SU-DHL-6 (cell line): ENCODE measurements at regions not wholly inside any gene's neighbourhood (a gene's known extent, or its start where the extent isn't known, plus 50 kb on each side); places are given as distances from the start of the nearest gene placed in this dataset.

Source experiments
- EZH2phosphoT487 ChIP-seq: fragments of 200-600 bp; sonication (generic), shearing (Covaris generic); conservative IDR thresholded peaks from 2 replicates; pipeline ENCODE4 v1.6.1; 2018; ENCODE audit warnings: mild to moderate bottlenecking, antibody characterized with exemption, low read length, moderate library complexity, mixed read lengths
- TF ChIP-seq, protein P1 (sequence below): fragments of 200-600 bp; sonication (generic); IDR thresholded peaks from one replicate; pipeline ENCODE4 v1.5.1; 2017; ENCODE audit warnings: antibody characterized with exemption, mild to moderate bottlenecking, low read length, moderate library complexity; ENCODE audit not compliant: insufficient read depth, poor library complexity, severe bottlenecking

GRCh38 chr5:96322217-96322616, 110.8 kb downstream of the PCSK1 start:
- TF ChIP-seq, protein P1, sequence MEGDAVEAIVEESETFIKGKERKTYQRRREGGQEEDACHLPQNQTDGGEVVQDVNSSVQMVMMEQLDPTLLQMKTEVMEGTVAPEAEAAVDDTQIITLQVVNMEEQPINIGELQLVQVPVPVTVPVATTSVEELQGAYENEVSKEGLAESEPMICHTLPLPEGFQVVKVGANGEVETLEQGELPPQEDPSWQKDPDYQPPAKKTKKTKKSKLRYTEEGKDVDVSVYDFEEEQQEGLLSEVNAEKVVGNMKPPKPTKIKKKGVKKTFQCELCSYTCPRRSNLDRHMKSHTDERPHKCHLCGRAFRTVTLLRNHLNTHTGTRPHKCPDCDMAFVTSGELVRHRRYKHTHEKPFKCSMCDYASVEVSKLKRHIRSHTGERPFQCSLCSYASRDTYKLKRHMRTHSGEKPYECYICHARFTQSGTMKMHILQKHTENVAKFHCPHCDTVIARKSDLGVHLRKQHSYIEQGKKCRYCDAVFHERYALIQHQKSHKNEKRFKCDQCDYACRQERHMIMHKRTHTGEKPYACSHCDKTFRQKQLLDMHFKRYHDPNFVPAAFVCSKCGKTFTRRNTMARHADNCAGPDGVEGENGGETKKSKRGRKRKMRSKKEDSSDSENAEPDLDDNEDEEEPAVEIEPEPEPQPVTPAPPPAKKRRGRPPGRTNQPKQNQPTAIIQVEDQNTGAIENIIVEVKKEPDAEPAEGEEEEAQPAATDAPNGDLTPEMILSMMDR, result no peak
- no peak for TF ChIP-seq EZH2phosphoT487
